Mesendoderm (in vitro differentiated cells): ENCODE measurements at regions not wholly inside any gene's neighbourhood (a gene's known extent, or its start where the extent isn't known, plus 50 kb on each side); places are given as distances from the start of the nearest gene placed in this dataset.

Source experiments
- DNase-seq: peaks from one replicate; pipeline ENCODE4 v3.0.0; 2013
- H2AK5ac ChIP-seq: 2 replicates; pipeline ENCODE4 v1.6.1; 2013; ENCODE audit warnings: low read length, inconsistent platforms
- H2BK120ac ChIP-seq: 2 replicates; pipeline ENCODE4 v1.6.1; 2013; ENCODE audit warnings: low read depth, mild to moderate bottlenecking, low read length, moderate library complexity, mixed read lengths
- H2BK15ac ChIP-seq: replicated peaks from 2 replicates; pipeline ENCODE4 v1.6.1; 2013; ENCODE audit warnings: low read depth, mild to moderate bottlenecking, moderate library complexity
- H2BK5ac ChIP-seq: 2 replicates; pipeline ENCODE4 v1.6.1; 2013; ENCODE audit warnings: low read length, inconsistent platforms
- H3K18ac ChIP-seq: 2 replicates; pipeline ENCODE4 v1.6.1; 2013; ENCODE audit warnings: mild to moderate bottlenecking, low read length, mixed read lengths
- H3K23ac ChIP-seq: one replicate; pipeline ENCODE4 v1.6.1; 2013; ENCODE audit warnings: low read length
- H3K27ac ChIP-seq: 2 replicates; pipeline ENCODE4 v1.5.1; 2013; ENCODE audit warnings: low read depth, mild to moderate bottlenecking, inconsistent platforms, low read length, moderate library complexity
- H3K27me3 ChIP-seq: 2 replicates; pipeline ENCODE4 v1.6.1; 2013; ENCODE audit warnings: low read length, control low read depth, mild to moderate bottlenecking, inconsistent platforms; ENCODE audit not compliant: insufficient read depth, poor library complexity
- H3K36me3 ChIP-seq: 2 replicates; pipeline ENCODE4 v1.6.1; 2013; ENCODE audit warnings: low read length, inconsistent platforms; ENCODE audit not compliant: control insufficient read depth, insufficient read depth
- H3K4ac ChIP-seq: one replicate; pipeline ENCODE4 v1.6.1; 2013; ENCODE audit warnings: low read depth, mild to moderate bottlenecking, low read length, moderate library complexity
- H3K4me1 ChIP-seq: 2 replicates; pipeline ENCODE4 v1.6.1; 2013; ENCODE audit warnings: low read depth, low read length, inconsistent platforms; ENCODE audit not compliant: control insufficient read depth
- H3K4me2 ChIP-seq: 2 replicates; pipeline ENCODE4 v1.6.1; 2013; ENCODE audit warnings: low read length
- H3K4me3 ChIP-seq: 2 replicates; pipeline ENCODE4 v1.5.1; 2013; ENCODE audit warnings: mild to moderate bottlenecking, low read length
- H3K56ac ChIP-seq: one replicate; pipeline ENCODE4 v1.6.1; 2013; ENCODE audit warnings: low read length
- H3K79me1 ChIP-seq: 2 replicates; pipeline ENCODE4 v1.6.1; 2013; ENCODE audit warnings: low read length, inconsistent platforms
- H3K79me2 ChIP-seq: 2 replicates; pipeline ENCODE4 v1.6.1; 2013; ENCODE audit warnings: mild to moderate bottlenecking, low read length; ENCODE audit not compliant: control insufficient read depth, insufficient read depth
- H3K9ac ChIP-seq: 2 replicates; pipeline ENCODE4 v1.6.1; 2013; ENCODE audit warnings: low read length, inconsistent platforms
- H4K5ac ChIP-seq: one replicate; pipeline ENCODE4 v1.6.1; 2013; ENCODE audit warnings: low read length
- H4K8ac ChIP-seq: one replicate; pipeline ENCODE4 v1.6.1; 2013; ENCODE audit warnings: low read depth, mild to moderate bottlenecking, control low read depth, low read length, moderate library complexity
- WGBS: extraction: QIAGEN DNeasy Blood & Tissue Kit; methylation state at CpG from one replicate; pipeline ENCODE4 v1.1.7; 2013; ENCODE audit warnings: low lambda C conversion rate, missing lambda C conversion rate; ENCODE audit not compliant: insufficient coverage; ENCODE audit errors: extremely low coverage; 5-methylcytosine and 5-hydroxymethylcytosine counted together

- Histone ChIP-seq H3K18ac (no peak overlapping the region), H3K79me1 (no peaks in the 10 kb centered on the region), H2BK15ac (no peak overlapping the region), H2AK5ac (no peak overlapping the region), H3K36me3 (no peaks in the 10 kb centered on the region), H2BK5ac (no peak overlapping the region), H3K27me3 (no peaks in the 10 kb centered on the region), H3K9ac (no peak overlapping the region), H3K79me2 (no peaks in the 10 kb centered on the region), H3K4me3 (no peak overlapping the region), H3K4me2 (no peak overlapping the region), H4K5ac (no peak overlapping the region), H3K23ac (no peak overlapping the region), H2BK120ac (no peak overlapping the region), H3K4ac (no peak overlapping the region), H4K8ac (no peak overlapping the region), H3K27ac (no peak overlapping the region), H3K4me1 (no peaks in the 10 kb centered on the region), H3K56ac (no peak overlapping the region)
- no CpG with 5 or more reads among the region's 1 CpG for WGBS
- no peak for DNase-seq
These were observed 1522.5 kb downstream of the ARAP2 start for GRCh38 chr4:34721835-34722234.

DNA sequence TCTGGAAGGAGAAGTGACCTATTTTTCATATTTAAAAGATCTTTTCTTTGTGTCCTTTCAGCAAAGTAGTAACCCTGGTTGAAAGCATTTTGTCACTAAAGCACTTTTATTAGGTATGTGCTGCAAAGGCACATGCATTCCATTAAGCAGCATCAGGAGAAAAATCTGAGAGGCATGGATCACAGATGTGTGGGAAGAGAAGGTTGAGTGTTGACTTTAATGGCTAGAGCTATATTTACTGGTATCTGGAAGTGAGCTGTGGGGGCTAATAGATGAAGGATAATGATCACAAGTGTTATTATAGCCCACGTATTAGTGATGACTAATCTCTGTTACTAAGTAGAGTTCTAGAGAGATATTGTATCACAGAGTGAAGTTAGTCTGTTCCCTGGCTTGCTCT is 1520.7 kb downstream of the ARAP2 start:
- Histone ChIP-seq H3K4me2 (no peak overlapping the region), H3K79me2 (no peaks in the 10 kb centered on the region), H3K4ac (no peak overlapping the region), H4K8ac (no peak overlapping the region), H3K23ac (no peak overlapping the region), H3K4me3 (no peak overlapping the region), H3K18ac (no peak overlapping the region), H2AK5ac (no peak overlapping the region), H3K9ac (no peak overlapping the region), H2BK120ac (no peak overlapping the region), H3K27me3 (no peaks in the 10 kb centered on the region), H2BK15ac (no peak overlapping the region), H2BK5ac (no peak overlapping the region), H4K5ac (no peak overlapping the region), H3K79me1 (no peaks in the 10 kb centered on the region), H3K27ac (no peak overlapping the region), H3K4me1 (no peaks in the 10 kb centered on the region), H3K56ac (no peak overlapping the region), H3K36me3 (no peaks in the 10 kb centered on the region)
- DNase-seq: no peak
- no CpG with 5 or more reads among the region's 1 CpG for WGBS

DNA sequence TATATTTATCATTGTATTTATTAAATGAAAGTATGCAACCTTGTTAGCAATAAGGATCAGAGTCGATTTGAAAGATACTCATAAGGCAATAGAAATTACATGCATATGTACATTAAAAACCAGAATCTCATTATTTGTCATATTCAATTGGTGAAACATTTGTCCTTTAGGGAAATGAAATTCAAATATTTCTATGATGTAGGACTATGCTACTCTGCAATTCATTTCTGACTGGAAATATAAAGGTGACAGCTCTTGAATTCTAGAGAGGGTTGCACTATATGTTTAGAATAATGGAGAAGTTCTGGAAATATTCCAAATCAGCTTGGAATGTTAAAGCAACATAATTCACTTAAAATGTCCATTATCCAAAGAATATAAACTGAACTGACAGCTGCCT is 1519.8 kb downstream of the ARAP2 start:
- Histone ChIP-seq H2BK15ac (no peak overlapping the region), H4K8ac (no peak overlapping the region), H3K18ac (no peak overlapping the region), H3K79me2 (no peaks in the 10 kb centered on the region), H3K4me3 (no peak overlapping the region), H3K56ac (no peak overlapping the region), H2AK5ac (no peak overlapping the region), H3K4me2 (no peak overlapping the region), H3K79me1 (no peaks in the 10 kb centered on the region), H3K36me3 (no peaks in the 10 kb centered on the region), H2BK5ac (no peak overlapping the region), H3K4ac (no peak overlapping the region), H3K9ac (no peak overlapping the region), H3K27ac (no peak overlapping the region), H2BK120ac (no peak overlapping the region), H3K4me1 (no peaks in the 10 kb centered on the region), H4K5ac (no peak overlapping the region), H3K27me3 (no peaks in the 10 kb centered on the region), H3K23ac (no peak overlapping the region)
- no CpG with 5 or more reads among the region's 1 CpG for WGBS
- DNase-seq: no peak

DNA sequence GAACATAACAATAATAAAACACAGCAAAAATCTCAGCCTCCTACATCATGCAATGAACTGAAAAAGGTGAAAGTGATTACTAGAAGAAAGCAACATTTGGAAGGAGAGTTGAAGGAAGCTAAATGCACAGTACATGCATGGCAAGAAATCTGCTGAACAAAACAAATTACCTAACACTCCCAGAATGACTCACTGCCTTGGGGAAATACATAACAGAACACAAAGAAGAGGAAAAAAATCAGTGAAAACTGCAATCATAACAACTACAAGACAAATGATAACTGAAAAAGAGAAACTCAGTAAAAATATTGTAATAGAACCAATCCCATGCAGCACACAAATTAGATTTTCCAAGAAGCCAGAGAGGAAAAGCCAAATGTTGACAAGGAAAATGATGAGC is 1513.2 kb downstream of the ARAP2 start:
- Histone ChIP-seq H3K4ac (no peak overlapping the region), H4K8ac (no peak overlapping the region), H2BK120ac (no peak overlapping the region), H3K23ac (no peak overlapping the region), H3K56ac (no peak overlapping the region), H3K79me1 (no peaks in the 10 kb centered on the region), H3K27me3 (no peaks in the 10 kb centered on the region), H3K27ac (no peak overlapping the region), H3K79me2 (no peaks in the 10 kb centered on the region), H4K5ac (no peak overlapping the region), H3K9ac (no peak overlapping the region), H2BK15ac (no peak overlapping the region), H3K4me1 (no peaks in the 10 kb centered on the region), H2BK5ac (no peak overlapping the region), H3K36me3 (no peaks in the 10 kb centered on the region), H3K18ac (no peak overlapping the region), H2AK5ac (no peak overlapping the region), H3K4me2 (no peak overlapping the region), H3K4me3 (no peak overlapping the region)
- no peak for DNase-seq

DNA sequence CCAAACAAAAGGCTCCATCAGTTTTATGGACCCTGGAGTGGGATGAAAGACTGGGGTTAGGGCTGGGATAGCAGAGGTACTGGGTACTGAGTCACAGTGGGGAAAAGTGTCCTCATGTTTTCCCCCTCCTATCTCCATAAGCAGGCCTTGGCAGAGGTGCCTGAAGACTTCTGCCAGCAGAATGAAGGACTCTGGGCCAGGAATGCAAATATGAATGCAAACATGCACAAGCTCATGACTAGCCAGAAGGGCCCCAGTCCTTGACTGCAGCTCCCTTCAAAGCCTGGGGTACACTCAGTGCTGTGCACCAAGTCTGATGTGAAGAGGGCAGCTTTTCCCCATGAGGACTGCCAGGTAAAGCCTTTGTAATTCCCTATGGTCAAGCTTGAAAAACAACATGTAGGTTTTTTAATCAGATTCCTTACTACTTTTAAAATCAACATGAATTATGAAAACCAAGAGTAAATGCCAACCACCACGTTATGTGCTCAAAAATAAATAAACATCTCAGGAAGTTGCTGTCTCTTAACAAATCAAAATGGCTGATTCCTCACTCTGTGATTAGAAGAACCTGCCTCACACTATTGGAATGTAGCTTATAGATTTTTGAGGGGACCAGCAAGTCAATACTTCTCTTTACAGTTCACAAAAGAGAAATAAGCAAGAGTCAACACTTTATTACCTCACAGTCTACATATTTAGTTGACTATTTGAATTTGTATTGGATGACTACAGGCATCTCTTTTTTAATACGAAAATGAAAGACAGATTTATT is 1512.0 kb downstream of the ARAP2 start:
- H3K4me2 ChIP-seq: no peak overlapping the region
- no peak overlapping the region for H3K9ac ChIP-seq
- WGBS: no CpG with 5 or more reads among the region's 2 CpGs
- no peak overlapping the region for H3K18ac ChIP-seq
- H3K27ac ChIP-seq: no peak overlapping the region
- H2BK120ac ChIP-seq: no peak overlapping the region
- H2BK5ac ChIP-seq: no peak overlapping the region
- H4K8ac ChIP-seq: no peak overlapping the region
- H2BK15ac ChIP-seq: no peak overlapping the region
- no peaks in the 10 kb centered on the region for H3K79me1 ChIP-seq
- no peak overlapping the region for H3K4me3 ChIP-seq
- no peaks in the 10 kb centered on the region for H3K36me3 ChIP-seq
- H2AK5ac ChIP-seq: no peak overlapping the region
- H3K56ac ChIP-seq: no peak overlapping the region
- no peaks in the 10 kb centered on the region for H3K79me2 ChIP-seq
- no peak for DNase-seq
- H3K23ac ChIP-seq: no peak overlapping the region
- no peaks in the 10 kb centered on the region for H3K4me1 ChIP-seq
- H4K5ac ChIP-seq: no peak overlapping the region
- H3K4ac ChIP-seq: no peak overlapping the region
- H3K27me3 ChIP-seq: no peaks in the 10 kb centered on the region
